Gastrocnemius medialis (tissue), 4 donors: ENCODE measurements at regions not wholly inside any gene's neighbourhood (a gene's known extent, or its start where the extent isn't known, plus 50 kb on each side); places are given as distances from the start of the nearest gene placed in this dataset.

Experiments
- POLR2A ChIP-seq, 2 donors: fragments of 450-650 bp; IDR thresholded peaks; one replicate each; pipeline ENCODE4 v1.6.1; 2017; ENCODE audit warnings: antibody characterized with exemption in 2 of 2, mild to moderate bottlenecking in 2 of 2, moderate library complexity in 2 of 2
- TF ChIP-seq, protein P1 (sequence below), 5 experiments: fragments of 450-650 bp in 3 of 5; fragments of 200-600 bp in 2 of 5; sonication (generic) in 2 of 5; IDR thresholded peaks in 4 of 5; conservative IDR thresholded peaks in 1 of 5; 1 replicate in 4 of 5; 2 replicates in 1 of 5; pipeline ENCODE4 v1.5.1; 2016 to 2019; ENCODE audit warnings: antibody characterized with exemption in 5 of 5, mild to moderate bottlenecking in 3 of 5, moderate library complexity in 3 of 5

DNA sequence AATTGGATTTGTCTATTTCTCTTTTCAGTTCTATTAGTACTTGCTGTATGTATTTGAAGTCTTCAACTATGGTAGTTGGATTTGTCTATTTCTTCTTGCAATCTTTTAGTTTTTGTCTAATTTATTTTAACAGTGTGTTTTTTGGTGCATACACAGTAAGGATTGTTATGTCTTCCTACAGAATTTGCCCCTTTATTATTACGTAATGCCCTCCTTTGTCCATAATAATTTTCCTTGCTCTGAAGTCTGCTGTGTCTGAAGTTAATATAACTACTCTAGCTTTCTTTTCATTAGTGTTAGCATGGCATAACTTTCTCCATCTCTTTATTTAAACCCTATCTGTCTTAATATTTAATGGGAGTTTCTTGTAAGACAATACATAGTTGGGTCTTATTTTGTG is 105.1 kb upstream of the STT3B start:
- TF ChIP-seq, protein P1, sequence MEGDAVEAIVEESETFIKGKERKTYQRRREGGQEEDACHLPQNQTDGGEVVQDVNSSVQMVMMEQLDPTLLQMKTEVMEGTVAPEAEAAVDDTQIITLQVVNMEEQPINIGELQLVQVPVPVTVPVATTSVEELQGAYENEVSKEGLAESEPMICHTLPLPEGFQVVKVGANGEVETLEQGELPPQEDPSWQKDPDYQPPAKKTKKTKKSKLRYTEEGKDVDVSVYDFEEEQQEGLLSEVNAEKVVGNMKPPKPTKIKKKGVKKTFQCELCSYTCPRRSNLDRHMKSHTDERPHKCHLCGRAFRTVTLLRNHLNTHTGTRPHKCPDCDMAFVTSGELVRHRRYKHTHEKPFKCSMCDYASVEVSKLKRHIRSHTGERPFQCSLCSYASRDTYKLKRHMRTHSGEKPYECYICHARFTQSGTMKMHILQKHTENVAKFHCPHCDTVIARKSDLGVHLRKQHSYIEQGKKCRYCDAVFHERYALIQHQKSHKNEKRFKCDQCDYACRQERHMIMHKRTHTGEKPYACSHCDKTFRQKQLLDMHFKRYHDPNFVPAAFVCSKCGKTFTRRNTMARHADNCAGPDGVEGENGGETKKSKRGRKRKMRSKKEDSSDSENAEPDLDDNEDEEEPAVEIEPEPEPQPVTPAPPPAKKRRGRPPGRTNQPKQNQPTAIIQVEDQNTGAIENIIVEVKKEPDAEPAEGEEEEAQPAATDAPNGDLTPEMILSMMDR (IDR thresholded peaks at IDR 0.05 in 4 of 5, conservative IDR thresholded peaks at IDR 0.05 in 1 of 5), result no peak
- no peak for TF ChIP-seq POLR2A (IDR thresholded peaks at IDR 0.05)
